PFSK-1 (cell line): ENCODE measurements at regions not wholly inside any gene's neighbourhood (a gene's known extent, or its start where the extent isn't known, plus 50 kb on each side); places are given as distances from the start of the nearest gene placed in this dataset.

Experiments
- FOXP2 ChIP-seq: optimal IDR thresholded peaks from 2 replicates; pipeline ENCODE3; 2011; ENCODE audit warnings: borderline replicate concordance, control low read depth, inconsistent platforms; ENCODE audit not compliant: insufficient read depth; ENCODE audit errors: extremely low read length, extremely low read depth
- POLR2AphosphoS5 ChIP-seq: IDR thresholded peaks from 2 replicates; pipeline ENCODE4 v1.6.1; 2012; ENCODE audit warnings: low read depth, mild to moderate bottlenecking, control low read depth, low read length, moderate library complexity
- REST ChIP-seq, 2 experiments: IDR thresholded peaks; 2 replicates each; pipeline versions ENCODE4 v1.6.1 to v1.8.0; 2011 to 2012; ENCODE audit warnings: low read depth in 2 of 2, low read length in 2 of 2, control low read depth in 1 of 2, inconsistent platforms in 1 of 2, mild to moderate bottlenecking in 1 of 2, moderate library complexity in 1 of 2; ENCODE audit not compliant: insufficient read depth in 1 of 2
- SIN3A ChIP-seq: IDR thresholded peaks from 2 replicates; pipeline ENCODE4 v1.6.1; 2012; ENCODE audit warnings: mild to moderate bottlenecking, low read length, moderate library complexity, borderline replicate concordance; ENCODE audit not compliant: insufficient read depth
- TAF1 ChIP-seq: IDR thresholded peaks from 2 replicates; pipeline ENCODE4 v1.6.1; 2012; ENCODE audit warnings: low read length, control low read depth, borderline replicate concordance; ENCODE audit not compliant: insufficient read depth

DNA sequence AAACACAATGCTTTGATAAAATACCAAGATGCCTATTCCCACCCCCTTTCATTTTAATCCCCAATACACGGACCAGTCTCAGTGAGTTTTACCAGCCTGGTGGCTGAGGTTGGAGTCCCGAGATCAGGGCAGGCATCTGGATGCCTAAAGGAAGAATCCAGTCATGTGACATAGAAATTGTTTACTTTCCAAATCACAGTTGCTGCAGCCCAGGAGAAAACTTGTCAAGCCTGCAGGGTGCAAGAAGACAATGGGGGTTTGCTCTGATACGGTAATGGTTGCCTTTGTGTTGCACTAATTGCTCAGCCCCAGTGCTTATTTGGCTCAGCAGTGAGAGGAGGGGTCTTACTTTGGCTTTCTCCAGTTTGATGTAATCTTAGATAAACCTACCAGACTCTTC lies 308.5 kb upstream of the POU3F2 start:
- TF ChIP-seq FOXP2 (no peak), SIN3A (no peak), TAF1 (no peak), REST (IDR thresholded peaks at IDR 0.05; ENCODE audit: insufficient read depth in 1 of 2, low read depth in 2 of 2, low read length in 2 of 2) (no peak), POLR2AphosphoS5 (no peak)

GRCh38 chr6:98526465-98526864 lies 307.9 kb upstream of the POU3F2 start:
- no peak for TF ChIP-seq TAF1
- no peak for TF ChIP-seq FOXP2
- TF ChIP-seq REST (IDR thresholded peaks at IDR 0.05; ENCODE audit: insufficient read depth in 1 of 2, low read depth in 2 of 2, low read length in 2 of 2), result no peak
- TF ChIP-seq SIN3A, result no peak
- TF ChIP-seq POLR2AphosphoS5, result no peak

DNA sequence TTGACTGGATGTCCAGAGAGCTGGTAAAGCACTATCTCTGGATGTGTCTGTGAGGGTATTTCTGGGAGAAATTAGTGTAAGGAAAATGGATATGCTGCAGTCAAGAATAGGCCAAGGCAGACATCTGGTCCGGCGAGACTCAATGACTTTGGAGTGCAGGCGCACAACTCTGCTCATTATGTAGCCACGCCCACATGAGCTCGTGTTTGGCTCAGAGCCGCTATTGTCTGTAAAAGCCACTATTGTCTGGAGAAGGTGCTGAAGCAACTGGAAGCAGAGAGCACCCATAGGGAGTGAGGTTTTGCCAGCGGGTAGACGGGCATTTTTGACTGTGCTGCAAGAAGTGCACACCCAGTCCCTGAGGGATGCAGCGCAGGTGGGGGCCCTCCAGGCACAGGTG lies 305.0 kb upstream of the POU3F2 start:
- TF ChIP-seq SIN3A, result no peak
- TF ChIP-seq FOXP2, result no peak
- no peak for TF ChIP-seq REST (IDR thresholded peaks at IDR 0.05; ENCODE audit: insufficient read depth in 1 of 2, low read depth in 2 of 2, low read length in 2 of 2)
- TF ChIP-seq TAF1, result no peak
- no peak for TF ChIP-seq POLR2AphosphoS5

DNA sequence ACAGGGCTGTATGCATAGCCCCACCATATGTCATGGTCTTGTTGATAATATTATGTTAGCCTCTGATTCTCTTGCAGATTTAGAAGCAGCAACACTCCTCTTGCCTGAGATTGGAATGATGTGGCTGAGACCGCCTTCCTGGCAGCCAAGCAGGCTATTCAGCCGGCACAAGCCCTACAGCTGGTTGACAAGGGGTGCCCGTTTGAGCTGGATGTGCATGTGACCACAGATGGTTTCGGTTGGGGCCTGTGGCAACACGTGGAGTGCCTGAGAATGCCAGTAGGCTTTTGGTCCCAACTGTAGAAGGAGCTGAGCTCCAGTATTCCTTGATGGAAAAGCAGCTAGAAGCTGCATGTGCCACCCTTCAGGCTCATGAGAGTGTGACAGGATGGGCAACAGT lies 303.6 kb upstream of the POU3F2 start:
- no peak for TF ChIP-seq REST (IDR thresholded peaks at IDR 0.05; ENCODE audit: insufficient read depth in 1 of 2, low read depth in 2 of 2, low read length in 2 of 2)
- no peak for TF ChIP-seq TAF1
- no peak for TF ChIP-seq FOXP2
- no peak for TF ChIP-seq POLR2AphosphoS5
- TF ChIP-seq SIN3A, result no peak

DNA sequence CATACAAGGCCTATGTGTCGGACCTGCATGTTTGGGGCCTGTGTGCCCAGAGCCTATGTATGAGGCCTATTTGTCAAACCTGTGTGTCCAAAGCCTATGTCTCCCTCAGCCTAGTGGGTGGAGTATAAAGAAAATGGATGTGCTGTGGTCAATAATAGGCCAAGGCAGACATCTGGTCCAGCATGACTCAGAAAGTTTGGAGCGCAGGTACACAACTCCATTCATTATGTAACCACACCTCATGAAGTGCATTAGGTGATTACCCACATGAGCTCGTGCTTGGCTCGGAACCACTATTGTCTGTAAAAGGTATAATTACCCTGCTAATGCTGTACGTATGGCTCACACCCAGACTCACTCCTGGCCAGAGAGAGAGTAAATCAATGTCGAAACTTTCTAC lies 302.4 kb upstream of the POU3F2 start:
- no peak for TF ChIP-seq REST (IDR thresholded peaks at IDR 0.05; ENCODE audit: insufficient read depth in 1 of 2, low read depth in 2 of 2, low read length in 2 of 2)
- no peak for TF ChIP-seq FOXP2
- no peak for TF ChIP-seq TAF1
- TF ChIP-seq SIN3A, result no peak
- TF ChIP-seq POLR2AphosphoS5, result no peak
